ENCODE measurements at regions not wholly inside any gene's neighbourhood (a gene's known extent, or its start where the extent isn't known, plus 50 kb on each side); places are given as distances from the start of the nearest gene placed in this dataset.

- TF ChIP-seq YY1 (IDR thresholded peaks at IDR 0.05; ENCODE audit: insufficient read depth, insufficient read length) (no peak), ZNF274 (IDR thresholded peaks at IDR 0.05; ENCODE audit: low read depth, low read length) (no peak), SUZ12 (IDR thresholded peaks at IDR 0.05; ENCODE audit: extremely low read depth, insufficient read depth, insufficient read length) (no peak)
Measured at GRCh38 chr12:46579474-46579873, 206.9 kb upstream of the SLC38A2 start.

Data from NT2/D1 (cell line).